CD4-positive, alpha-beta T cell treated with Interleukin-17A for 4 hours (primary cell): ENCODE measurements at regions not wholly inside any gene's neighbourhood (a gene's known extent, or its start where the extent isn't known, plus 50 kb on each side); places are given as distances from the start of the nearest gene placed in this dataset.

ENCODE experiments used
- DNase-seq: peaks from one replicate; pipeline ENCODE4 v3.0.0-alpha.2; 2020; ENCODE audit warnings: mixed read lengths

DNA sequence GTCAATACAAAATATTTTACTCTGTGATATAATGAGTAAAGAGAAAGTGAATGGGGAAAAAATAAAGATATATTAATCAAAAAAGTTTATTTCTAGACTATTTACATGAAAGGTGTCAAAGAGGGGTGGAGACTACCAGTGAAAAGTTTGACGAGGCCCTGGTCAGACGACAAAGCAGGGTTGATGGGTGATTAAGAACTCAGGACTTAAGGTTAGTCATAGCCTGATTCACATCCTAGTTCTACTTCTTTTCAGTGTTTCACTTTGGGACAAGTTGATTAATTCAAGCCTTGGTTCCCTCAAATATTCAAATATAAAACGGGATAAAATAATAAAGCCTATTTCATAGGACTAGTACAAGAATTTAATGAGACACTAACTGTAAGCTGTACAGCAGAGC, 178.2 kb upstream of the HS3ST5 start:
- no peak for DNase-seq

DNA sequence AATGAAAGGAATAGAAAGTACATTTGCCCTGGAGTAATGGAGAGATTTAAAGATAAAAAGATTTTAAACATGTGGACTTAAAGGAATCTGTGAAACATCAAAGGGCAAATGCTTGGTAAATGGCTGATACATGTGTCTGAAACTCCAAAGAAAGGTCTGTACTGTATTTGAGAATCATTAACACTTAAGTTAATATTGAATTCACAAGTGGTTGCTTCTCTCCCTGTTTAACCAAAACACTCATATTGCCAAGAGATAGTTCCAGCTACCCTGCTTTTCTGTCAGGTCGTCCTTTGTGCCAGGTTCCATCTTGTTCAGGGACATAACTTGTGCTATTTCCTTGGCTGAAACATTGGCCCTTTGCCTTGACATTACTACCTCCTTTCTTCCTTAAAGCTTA, 171.3 kb upstream of the HS3ST5 start:
- no peak for DNase-seq

DNA sequence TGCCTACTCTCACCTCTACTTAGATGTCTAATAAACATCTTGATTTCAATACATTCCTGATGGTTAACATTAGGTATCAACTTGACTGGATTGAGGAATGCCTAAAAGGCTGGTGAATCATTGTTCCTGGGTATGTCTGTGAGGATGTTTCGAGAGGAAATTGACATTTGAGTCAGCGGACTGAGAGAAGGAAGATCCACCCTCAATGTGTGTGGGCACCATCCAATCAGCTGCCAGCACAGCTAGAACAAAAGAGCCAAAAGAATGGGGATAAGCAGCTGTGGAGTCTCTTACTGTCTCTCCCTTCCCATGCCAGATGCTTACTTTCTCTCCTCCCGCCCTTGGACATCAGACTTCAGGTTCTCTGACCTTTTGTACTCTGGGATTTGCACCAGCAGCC, 128.6 kb upstream of the HS3ST5 start:
- DNase-seq, result no peak

DNA sequence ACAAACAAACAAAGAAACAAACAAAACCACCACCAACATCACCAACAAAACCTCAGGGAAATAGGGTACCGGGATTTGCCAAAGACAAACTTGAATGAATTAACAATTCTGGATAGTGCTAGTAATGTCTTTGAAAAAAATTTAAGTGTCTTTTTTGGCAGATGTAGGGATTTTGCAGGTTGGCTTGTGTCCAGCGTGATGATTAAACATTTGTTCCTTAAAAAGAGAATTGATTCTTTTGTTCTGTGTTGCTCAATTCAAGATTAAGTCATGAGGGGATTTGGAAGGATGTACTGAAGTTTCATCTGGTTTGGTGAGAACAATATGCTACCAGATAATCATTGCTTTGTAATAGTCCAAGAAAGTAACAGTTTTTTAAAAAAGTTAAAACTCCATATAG, 125.1 kb upstream of the HS3ST5 start:
- no peak for DNase-seq

DNA sequence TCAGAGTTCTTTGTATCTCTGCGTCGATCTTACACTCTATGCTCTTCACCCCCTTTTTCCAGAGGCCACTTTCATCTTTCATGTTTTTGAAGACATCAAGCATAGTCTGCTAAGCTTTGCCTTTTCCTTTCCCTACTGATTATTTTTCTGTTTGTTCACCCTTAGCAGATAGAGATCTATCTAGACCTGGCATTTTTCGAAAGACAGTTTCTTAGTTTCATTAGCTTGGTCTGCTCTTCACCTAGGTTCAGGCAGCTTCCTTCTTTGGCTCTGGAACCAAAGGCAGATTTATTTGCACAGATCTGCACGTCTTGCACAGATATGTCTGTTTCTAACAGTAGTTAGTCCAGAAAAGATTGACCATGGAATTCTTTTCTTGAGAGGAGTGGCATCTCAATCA, 122.7 kb upstream of the HS3ST5 start:
- no peak for DNase-seq

DNA sequence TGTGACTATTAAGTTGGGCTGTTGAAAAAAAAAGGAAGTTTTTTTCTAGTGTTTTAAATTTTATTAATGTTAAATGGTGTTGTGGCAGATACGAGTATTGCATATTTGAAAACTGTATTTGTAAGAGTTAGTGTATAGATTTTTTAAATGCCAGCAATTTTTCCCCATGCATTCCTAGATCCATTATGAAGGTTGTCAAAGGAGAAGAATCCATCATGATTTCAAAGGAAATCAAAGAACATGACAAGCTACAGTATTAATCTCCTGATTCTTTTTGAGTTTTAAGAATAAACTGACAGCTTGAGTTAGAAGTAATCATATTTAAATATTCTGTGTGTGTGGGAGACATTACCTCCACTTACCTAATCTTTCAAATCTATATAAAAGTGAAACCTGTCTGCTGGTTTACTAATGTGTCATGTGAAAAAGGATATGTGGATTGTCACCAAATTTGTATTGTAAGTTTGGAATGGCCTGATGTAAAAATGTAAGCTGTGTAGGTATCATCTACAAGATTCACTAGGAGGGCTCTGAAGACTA, 111.0 kb upstream of the HS3ST5 start:
- DNase-seq, result no peak

DNA sequence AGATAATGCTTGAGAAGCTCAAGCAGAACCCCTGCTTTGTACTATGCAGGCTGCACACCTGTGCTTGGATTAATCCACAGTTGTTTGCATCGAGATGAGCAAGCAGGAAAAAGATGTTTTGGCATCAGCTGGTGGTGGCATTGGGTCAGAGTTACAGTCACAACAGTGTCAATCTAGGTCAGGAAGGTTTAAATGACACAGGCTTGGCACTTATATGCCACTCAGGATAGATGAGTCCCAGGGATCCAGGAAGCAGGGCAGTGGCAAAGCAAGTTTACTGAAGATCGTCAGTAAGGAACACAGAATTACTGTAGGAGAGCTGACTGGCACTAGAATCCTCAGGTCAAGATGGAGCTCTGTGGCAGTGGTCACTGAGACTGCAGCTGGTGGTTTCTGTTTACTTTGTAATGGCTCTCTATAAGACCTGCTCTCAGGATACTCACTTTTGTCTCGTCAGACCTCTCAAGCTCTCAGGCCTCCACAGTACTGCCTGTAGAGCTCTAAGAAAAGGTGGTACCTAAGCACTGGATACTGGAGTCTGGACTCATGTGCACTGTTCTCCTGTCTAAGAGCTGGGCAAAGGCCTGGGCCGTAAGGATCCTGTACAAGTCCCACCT, 110.1 kb upstream of the HS3ST5 start:
- no peak for DNase-seq

DNA sequence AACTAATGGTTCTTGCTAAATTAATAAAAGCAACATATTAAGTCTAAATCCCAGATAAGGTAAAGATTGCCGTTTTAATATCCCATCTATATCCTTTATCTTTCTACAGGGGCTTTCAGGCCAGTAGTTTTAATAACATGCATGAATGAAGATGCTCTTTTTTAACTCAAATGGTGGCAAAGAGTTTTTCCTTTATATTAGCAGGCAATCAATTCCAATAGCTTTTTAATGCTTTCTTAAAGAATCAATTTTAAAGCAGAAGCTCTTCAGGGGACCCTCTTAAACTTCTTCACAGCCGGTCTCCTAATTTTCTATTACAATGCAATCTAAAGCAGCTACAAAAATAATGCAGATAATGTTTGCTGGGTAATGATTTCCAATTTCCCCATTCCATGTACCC, 107.8 kb upstream of the HS3ST5 start:
- DNase-seq, result no peak

DNA sequence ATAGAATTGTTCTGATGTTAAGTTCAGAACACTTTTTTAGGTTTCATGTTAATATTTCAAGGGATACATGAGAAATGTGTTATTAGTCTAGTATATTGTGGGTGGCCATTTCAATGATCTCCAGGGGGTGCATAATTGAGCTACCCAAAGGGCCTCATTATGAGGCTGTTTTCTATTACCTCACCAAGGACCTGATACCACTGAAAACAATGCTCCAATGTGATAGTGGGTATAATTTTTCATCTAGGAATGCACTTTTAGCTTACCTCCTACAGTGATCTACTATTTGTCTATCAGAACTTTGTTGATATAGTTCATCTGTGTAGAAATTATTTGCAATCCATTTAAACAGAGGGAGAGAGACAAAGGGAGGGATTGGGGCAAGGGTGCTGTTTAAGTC, 106.8 kb upstream of the HS3ST5 start:
- no peak for DNase-seq

DNA sequence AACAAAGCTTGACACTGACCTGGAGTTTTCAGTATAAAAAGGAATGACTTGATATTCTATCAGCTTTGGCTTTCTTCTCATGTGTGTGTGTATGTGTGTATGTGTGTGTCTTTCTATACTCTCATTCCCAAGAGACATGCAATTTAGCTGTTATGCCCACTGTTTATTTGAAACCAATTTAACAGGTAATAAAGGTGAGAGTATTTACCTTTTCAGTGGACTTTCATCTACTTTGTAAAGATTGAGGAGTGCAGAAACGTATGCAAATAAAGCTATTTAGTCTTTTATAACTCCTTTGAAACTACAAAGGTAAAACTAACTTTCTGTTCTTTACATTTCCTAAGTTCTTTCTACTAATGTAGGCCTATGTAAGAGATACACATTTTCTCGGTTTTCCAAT, 103.5 kb upstream of the HS3ST5 start:
- no peak for DNase-seq

DNA sequence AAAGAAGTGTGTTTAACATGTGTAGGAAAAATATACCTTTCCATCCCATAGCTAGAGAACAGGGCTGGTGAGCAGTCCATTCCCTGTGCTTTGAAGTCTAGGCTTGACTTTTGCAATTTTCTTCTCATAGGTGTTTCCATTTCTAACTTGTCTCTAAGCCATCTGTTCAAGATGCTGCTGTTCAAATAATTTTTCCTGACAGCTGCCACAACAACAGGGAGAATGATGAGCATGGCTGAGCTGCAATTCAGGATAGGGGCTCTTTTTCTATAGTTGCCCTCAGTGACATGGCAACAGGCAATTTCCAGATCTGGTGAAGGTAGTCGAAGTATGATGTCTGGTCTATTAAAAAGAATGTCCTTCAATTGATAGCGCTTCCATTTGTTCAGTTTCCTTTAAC, 103.0 kb upstream of the HS3ST5 start:
- DNase-seq, result no peak

DNA sequence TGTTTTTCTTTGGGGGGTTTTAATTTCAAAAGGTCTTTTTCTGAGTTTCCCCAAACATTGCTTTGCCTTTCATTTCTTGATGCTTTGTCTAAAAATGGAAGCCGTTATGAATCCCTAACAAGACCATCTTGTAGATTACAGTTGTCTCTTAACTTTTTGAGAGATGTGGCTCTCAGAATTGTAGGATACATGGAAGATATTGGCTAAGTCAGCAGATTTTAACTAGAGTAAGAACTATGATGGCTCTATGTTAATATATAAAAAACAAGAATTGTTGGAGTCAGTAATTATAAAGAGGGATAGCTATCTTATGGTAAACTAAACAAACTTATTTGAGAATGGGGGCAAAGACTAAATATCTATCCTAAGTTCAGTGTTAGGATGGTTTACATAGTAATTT, 96.6 kb upstream of the HS3ST5 start:
- no peak for DNase-seq

DNA sequence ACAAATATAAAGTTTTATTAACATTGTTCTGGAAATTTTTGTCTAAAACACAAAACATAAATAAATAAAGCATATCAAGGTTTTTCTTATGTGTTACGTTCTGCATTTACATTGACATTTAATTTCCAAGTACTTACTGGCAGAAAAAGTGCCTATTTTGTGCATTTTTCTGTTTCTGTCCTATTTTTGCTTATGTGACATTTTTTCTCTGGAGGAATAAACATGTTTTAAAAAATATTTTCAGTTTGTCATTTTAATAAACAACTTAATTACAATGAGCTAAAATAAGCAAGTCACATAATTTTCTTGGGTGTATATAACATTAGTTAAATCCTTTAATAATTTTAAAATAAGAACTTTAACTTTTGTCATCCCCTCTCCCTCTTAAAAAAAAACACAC, 94.4 kb upstream of the HS3ST5 start:
- DNase-seq, result no peak

DNA sequence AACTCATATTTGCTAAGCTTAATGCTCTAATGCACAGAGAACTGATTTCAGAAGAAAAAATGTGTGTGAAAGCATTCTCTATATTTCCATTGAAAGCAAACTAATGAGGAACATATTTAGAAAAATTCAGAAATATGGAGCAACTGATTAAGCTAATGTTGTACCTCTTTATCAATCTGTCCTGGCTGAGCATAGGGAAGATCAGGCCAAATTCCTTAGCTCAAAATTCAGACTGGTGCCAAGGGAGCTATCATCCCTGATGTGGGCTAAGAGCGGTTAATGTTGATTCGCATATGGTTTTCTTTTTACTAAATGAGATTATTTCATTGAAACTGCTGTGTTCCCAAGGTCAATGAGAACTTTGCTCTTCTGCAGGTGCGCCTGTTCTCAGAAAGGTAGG, 93.9 kb upstream of the HS3ST5 start:
- DNase-seq, result no peak

DNA sequence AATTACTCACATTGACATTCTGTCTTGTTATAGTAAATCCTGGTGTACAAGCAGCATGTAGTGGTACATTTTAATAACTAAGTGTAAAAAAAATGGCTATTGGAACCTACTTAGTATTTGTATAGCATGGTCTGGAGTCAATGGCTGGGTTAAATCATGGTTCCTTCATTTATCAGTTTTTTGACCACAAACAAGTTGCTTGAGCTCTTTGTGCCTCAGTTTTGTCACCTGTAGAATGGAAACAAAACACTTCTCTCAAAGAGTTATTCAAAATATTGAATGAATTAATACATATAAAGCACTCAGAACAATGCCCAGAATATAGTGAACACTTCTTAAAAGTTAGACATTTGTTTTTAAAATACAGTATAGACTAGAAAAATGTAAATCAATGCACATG, 93.2 kb upstream of the HS3ST5 start:
- no peak for DNase-seq

DNA sequence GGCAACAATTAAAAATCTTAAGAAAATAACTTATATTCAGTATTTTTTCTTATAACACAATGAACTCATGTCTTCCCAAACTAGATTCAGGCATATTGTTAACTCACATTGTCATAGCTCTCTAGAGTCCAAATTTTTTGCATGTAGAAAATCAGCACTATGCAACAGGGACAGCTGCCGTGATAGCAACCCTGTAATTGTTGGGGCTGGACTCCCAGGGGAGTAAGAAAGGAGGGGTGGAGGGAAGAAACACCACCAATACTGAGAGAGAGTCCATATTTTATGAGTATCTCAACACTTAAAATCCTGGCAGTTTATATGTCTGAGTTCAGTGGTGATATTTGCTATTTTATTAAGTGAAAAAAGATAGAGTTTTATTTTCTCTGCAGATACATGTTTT, 89.6 kb upstream of the HS3ST5 start:
- DNase-seq, result no peak

DNA sequence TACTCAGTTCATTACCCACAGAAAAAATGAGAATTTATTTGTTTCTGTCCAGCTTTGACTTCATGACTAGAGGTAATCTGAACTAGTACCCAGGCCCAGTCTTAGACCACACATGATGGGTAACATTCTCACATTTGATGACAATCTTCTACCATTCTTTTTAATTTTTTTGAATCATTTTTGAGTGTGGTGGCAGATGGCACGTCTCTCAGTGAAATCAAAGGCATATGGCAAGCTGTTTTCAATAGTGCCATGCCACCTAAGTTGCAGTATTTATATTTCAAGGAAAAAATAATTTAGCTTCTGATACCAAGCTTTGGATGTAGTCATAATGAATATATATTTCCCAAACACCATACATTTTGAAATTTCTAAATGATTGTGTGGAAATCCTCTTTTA, 88.8 kb upstream of the HS3ST5 start:
- DNase-seq, result no peak

DNA sequence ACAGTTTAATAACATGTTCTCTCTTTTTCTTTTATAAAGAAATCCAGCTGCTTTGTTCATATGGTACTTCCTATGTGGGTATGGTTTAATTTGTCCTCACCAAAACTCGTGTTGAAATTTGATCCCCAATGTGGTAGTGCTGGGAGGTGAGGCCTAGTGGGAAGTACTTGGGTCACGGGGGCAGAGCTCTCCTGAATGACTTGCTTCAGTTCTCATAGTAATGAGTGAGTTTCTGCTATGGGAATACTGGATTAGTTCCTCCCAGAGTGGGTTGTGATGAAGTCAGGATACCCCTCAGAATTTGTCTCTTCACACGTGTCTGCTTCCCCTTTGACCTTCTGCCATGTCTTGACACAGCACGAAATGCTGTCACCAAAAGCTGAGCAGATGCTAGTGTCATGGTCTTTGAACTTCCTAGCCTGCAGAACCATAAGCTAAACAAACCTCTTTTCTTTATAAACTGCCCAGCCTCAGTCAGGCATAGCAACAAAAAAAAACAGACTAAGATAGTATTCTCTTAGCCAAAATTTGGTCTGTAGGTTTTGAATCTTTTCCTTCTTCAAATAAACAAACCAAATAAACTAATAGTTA, 87.8 kb upstream of the HS3ST5 start:
- no peak for DNase-seq

DNA sequence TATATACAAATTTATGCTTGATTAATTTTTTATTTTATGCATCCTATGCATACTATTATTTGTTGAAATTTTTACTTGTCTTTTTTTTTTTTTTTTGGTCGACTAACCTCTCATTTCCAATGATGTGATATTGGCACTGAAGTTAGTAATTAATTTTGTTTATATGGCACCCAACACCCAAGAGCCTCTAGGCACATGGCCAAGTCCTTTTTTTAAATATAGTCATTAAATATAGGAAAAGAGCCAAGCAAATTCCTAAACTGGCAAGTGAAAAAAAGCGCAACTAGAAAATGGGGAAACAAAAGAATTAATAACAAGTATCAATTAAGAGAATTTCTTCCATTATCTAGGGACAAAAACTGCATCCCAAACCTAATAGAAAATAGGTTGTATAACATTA, 85.5 kb upstream of the HS3ST5 start:
- DNase-seq, result no peak

DNA sequence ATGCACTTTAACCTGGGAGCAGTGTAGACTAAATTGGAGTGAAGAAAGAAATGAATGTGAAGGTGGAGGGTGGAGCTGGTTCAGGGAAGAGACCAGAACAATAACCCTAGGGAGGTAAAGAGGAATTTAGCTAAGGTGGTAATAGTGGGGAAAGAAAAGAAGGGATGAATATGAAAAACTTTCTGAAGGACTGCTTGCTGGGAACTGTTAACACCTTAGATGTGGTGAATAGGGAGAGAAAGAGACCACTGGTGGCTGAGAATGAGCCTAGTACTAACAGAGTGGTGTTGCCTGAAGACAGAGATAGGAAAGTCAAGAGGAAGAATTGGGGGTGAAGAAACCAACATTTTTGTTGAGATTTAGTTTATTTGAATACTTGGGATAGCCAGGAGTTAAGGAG, 78.4 kb upstream of the HS3ST5 start:
- no peak for DNase-seq

DNA sequence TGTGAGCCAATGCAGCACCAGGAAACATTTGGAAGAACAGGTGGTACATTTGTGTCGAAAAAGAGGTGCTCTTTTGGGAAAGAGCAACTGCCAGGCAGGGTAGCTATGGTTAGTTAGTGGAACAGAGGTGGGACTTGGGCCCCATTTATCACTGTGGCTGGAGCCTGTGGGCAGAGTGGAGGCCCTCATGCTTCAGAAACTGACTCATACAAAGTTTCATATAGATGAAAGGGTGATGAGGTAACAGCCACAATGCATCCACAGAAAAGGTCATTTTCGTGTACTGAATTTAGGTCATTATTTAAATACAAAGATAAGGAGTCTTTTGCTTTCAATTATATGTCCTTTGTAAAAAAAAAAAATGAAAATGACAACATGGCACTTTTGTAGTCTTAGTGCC, 76.4 kb upstream of the HS3ST5 start:
- DNase-seq, result no peak

DNA sequence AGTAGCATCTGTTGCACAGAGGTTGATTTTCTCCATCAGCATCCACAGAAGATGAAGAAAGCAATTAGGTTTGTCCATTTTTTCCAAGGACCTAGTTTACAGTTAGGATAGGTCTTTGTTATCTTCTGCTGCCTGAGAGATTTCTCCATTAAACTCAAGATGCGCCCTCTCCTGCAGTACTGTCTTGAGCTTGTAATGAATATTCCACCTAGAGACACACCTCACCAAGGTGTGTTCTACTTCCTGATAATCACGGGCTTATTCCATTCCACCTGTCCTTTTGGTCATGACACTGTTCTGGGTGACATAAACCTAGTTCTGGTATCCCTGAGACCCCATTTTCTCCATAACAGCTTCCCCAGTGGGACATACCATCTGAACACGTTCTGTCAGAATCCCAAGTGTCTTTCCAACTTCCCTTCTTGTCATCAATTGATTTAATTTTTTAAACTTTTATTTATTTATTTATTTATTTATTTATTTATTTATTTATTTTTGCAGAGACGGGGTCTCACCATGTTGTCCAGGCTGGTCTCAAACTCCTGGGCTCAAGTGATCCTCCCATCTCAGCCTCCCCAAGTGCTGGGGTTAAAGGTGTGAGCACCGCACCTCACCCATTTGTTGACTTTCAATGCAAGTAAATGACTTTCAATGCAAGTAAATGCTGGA, 75.6 kb upstream of the HS3ST5 start:
- no peak for DNase-seq

DNA sequence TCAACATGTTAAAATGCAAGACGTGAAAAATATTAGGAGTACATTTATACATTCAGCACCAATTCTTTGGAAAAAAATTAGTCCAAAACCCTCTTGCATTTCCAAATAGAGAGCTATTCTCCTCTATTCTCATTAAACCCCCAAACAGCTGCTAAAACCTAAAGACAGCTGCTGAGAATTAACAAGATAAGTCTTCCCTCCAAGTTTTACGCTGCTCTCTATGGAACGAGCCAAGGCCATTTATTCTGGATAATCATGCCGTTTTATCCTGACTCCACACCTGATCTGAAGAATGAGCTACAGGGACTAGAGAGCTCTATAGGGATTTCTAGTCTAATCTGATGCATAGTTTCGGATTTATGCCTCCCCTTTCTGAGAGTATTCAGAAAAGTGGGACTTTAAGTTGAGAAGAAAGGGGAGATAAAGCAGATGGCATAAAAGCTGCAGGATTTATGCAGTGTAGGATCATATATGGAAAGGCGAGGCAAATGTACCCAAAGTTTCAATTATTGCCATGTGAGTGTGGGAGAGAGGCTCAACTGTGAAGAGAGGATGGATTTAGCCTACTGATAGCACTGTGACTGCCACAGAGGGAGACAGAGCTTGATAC, 64.7 kb upstream of the HS3ST5 start:
- DNase-seq, result no peak

DNA sequence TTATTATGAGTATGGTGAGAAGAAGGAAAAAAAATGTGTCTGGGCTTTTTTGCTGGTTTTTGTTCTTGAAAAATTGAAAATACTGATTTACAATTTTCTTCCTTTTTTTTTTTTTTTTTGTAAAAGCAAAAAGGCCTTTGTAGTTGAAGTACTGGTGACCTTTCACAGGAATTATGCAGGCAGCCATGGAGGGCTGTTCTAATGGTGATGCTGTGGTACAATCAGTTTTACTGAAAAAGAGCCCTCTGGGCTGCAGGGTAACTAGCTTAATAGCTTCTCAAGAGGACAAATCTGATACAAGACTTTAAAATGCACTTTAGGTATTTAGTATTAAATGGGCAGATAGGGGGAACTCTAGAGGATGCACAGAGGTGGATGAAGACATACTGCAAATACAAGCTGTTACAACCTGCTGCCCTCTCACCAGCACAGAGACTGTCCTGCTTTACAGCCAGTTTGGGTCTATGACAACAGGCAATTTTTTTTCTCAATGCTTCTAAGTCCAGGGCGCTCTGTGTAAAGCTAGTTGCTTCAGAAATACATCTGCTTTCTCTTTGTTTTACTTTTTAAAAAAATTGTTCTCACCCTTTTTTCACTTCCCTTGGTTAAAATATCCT, 61.6 kb upstream of the HS3ST5 start:
- no peak for DNase-seq
